ENCODE measurements at regions not wholly inside any gene's neighbourhood (a gene's known extent, or its start where the extent isn't known, plus 50 kb on each side); places are given as distances from the start of the nearest gene placed in this dataset.

GRCh38 chrX:27057883-27058282, 405.3 kb downstream of the PPP4R3C start:
- no peak overlapping the region for H3K4me3 ChIP-seq
- intact Hi-C loops (cut with DNase I, micrococcal nuclease): no loop called here
- no peaks in the 10 kb centered on the region for H3K9me3 ChIP-seq
- DNase-seq (no peak), ATAC-seq (no peak)
- no peaks in the 10 kb centered on the region for H3K4me1 ChIP-seq (ENCODE audit: low read depth)
- no peaks in the 10 kb centered on the region for H3K36me3 ChIP-seq (ENCODE audit: low read depth)
- TF ChIP-seq CTCF (IDR thresholded peaks at IDR 0.05): no peak

GRCh38 chrX:27039332-27039731, 423.8 kb downstream of the PPP4R3C start:
- Histone ChIP-seq H3K4me3 (no peak overlapping the region), H3K4me1 (ENCODE audit: low read depth) (no peaks in the 10 kb centered on the region), H3K9me3 (peaks cover 3% of the 10 kb centered on the region), H3K36me3 (ENCODE audit: low read depth) (no peaks in the 10 kb centered on the region)
- TF ChIP-seq CTCF (IDR thresholded peaks at IDR 0.05): no peak
- intact Hi-C loops (cut with DNase I, micrococcal nuclease): no loop called here
- DNase-seq (no peak), ATAC-seq (no peak)

GRCh38 chrX:27008486-27008885, 454.7 kb downstream of the PPP4R3C start:
- Histone ChIP-seq H3K36me3 (ENCODE audit: low read depth) (no peaks in the 10 kb centered on the region), H3K4me1 (ENCODE audit: low read depth) (no peaks in the 10 kb centered on the region), H3K4me3 (no peak overlapping the region), H3K9me3 (no peaks in the 10 kb centered on the region)
- no peak for ATAC-seq
- TF ChIP-seq CTCF (IDR thresholded peaks at IDR 0.05): no peak
- no peak for DNase-seq
- intact Hi-C loops (cut with DNase I, micrococcal nuclease): no loop called here

- Histone ChIP-seq H3K4me1 (ENCODE audit: low read depth) (no peaks in the 10 kb centered on the region), H3K36me3 (ENCODE audit: low read depth) (no peaks in the 10 kb centered on the region), H3K9me3 (peaks cover 7% of the 10 kb centered on the region), H3K4me3 (no peak overlapping the region)
- ATAC-seq: no peak
- intact Hi-C loops (cut with DNase I, micrococcal nuclease): no loop called here
- no peak for DNase-seq
- TF ChIP-seq CTCF (IDR thresholded peaks at IDR 0.05): no peak
These were observed 463.5 kb downstream of the PPP4R3C start for GRCh38 chrX:26999634-27000033.

- DNase-seq: no peak
- intact Hi-C loops (cut with DNase I, micrococcal nuclease): no loop called here
- ATAC-seq: no peak
- H3K36me3 ChIP-seq (ENCODE audit: low read depth): no peaks in the 10 kb centered on the region
- no peak for TF ChIP-seq CTCF (IDR thresholded peaks at IDR 0.05)
- no peaks in the 10 kb centered on the region for H3K9me3 ChIP-seq
- H3K4me3 ChIP-seq: no peak overlapping the region
- H3K4me1 ChIP-seq (ENCODE audit: low read depth): no peaks in the 10 kb centered on the region
These were observed 504.9 kb downstream of the PPP4R3C start for GRCh38 chrX:26958261-26958660.

- DNase-seq (no peak), ATAC-seq (no peak)
- H3K36me3 ChIP-seq (ENCODE audit: low read depth): no peaks in the 10 kb centered on the region
- intact Hi-C loops (cut with DNase I, micrococcal nuclease): no loop called here
- H3K4me1 ChIP-seq (ENCODE audit: low read depth): no peaks in the 10 kb centered on the region
- no peaks in the 10 kb centered on the region for H3K9me3 ChIP-seq
- no peak for TF ChIP-seq CTCF (IDR thresholded peaks at IDR 0.05)
- H3K4me3 ChIP-seq: no peak overlapping the region
These were observed 509.1 kb downstream of the PPP4R3C start for GRCh38 chrX:26954029-26954428.
